GM18505 (cell line): ENCODE measurements at regions not wholly inside any gene's neighbourhood (a gene's known extent, or its start where the extent isn't known, plus 50 kb on each side); places are given as distances from the start of the nearest gene placed in this dataset.
"Not testable (repeated sequence)": the region's sequence is repeated elsewhere in the genome, so short reads cannot be mapped to it uniquely, and the experiment has no call there.

Source experiments
- ATAC-seq: cut with Tn5 transposase; IDR thresholded peaks from one replicate; pipeline ENCODE4 v1.9.1; 2021; ENCODE audit not compliant: unreplicated experiment
- POLR2A ChIP-seq: IDR thresholded peaks from 4 replicates; pipeline ENCODE4 v1.6.1; 2011; ENCODE audit warnings: borderline replicate concordance; ENCODE audit not compliant: insufficient read depth, insufficient read length; ENCODE audit errors: extremely low read depth

- ATAC-seq, result not testable (repeated sequence)
Measured at GRCh38 chr4:189731989-189732388, 208.7 kb upstream of the FRG1 start.

- not testable (repeated sequence) for ATAC-seq
Measured at GRCh38 chr4:189733507-189733906, 207.2 kb upstream of the FRG1 start.

DNA sequence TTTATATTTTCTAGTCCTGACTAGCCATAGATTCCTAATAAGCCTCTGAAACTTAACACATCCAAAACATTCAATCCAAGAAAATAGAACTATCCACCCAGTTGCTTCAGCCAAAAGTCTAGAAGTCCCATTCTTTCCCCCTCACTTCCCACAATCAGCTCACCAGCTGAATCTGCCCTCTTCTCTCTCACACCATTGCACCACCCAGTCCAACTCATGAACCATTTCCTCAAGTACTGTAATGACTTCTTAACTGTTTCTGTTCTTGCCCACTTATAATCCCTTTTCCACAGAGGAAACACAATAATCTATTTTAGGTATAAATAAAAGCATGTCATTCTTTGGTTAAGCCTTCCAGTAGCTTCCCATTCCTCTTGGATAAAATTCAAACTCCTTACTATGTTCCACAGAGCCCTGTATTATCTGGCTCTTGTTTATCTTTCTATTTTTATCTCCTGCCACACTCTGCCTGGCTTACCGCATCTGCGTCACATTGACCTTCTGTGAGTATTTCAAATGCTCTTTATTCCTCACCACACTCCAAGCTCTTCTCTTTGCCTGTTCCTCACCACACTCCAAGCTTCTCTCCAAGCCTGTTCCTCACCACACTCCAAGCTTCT, 205.9 kb upstream of the FRG1 start:
- not testable (repeated sequence) for ATAC-seq

DNA sequence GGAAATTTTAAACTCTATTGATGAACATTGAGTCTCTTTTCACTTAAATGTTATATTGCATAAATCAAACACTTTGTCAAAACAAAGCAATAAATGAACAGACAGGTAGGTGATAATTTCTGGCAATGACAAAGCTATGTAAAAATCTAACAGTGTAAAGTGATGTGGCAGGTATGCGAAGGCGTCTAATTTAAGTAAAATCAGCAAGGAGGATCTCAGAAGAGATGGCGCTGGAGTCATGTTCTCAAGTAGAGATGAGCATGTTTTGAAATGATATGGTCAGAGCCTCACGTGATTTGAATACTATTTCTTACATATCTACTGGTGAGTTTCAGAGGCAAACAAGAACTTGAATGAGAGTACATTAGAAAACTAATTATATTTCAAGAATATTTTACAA, 204.0 kb upstream of the FRG1 start:
- ATAC-seq, result not testable (repeated sequence)

- not testable (repeated sequence) for ATAC-seq
Measured at GRCh38 chr4:189740118-189740517, 200.6 kb upstream of the FRG1 start.

DNA sequence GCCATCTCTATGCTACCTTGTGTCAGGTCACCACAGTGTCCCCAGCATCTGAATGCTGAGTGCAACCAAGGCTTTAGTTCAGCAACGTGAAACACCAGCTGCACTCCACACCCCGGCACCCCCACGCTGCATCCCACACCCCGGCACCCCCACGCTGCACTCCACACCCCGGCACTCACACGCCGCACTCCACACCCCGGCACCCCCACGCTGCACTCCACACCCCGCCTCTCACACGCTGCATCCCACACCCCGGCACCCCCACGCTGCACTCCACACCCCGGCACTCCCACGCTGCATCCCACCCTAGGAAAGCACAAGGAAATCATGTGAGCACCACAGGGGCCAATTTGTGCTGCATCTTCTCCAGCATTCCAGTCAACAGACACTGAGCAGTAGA, 199.8 kb upstream of the FRG1 start:
- ATAC-seq, result no peak
- TF ChIP-seq POLR2A, result no peak

DNA sequence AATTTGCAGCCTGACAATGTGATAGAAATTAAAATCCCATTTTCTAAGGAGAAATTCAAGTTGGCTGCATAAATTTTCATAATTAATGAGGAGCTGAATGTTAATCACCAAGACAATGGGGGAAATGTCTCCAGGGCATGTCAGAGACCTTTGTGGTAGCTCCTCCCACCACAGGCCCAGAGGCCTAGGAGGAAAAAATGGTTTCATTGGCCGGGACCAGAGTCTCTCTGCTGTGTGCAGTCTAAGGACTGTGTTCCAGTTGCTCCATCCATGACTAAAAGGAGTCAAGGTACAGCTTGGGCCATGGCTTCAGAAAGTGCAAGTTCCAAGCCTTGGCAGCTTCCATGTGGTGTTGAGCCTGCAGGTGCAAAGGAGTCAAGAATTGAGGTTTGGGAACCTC, 187.6 kb upstream of the FRG1 start:
- not testable (repeated sequence) for ATAC-seq

DNA sequence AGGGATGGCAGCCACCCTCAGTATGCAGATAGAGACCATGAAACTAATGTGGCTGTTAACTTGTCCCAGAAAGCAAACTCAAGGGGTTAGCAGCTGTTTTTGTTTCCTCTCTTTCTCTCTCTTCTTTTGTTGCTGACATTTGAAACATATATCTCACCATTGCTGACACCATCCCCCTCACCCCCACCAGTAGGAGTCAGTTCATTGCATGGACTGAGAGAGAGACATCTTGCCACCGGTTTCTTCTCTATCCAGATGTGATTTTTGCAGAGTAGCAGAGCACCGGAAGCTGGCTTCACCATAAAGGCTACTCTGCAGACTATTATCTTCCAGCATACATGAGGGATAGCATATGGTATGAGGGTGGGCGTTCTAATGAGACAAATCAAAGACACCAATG, 177.1 kb upstream of the FRG1 start:
- no peak for ATAC-seq
- TF ChIP-seq POLR2A, result no peak

- no peak for ATAC-seq
- no peak for TF ChIP-seq POLR2A
Measured at GRCh38 chr4:189765301-189765700, 175.4 kb upstream of the FRG1 start.

DNA sequence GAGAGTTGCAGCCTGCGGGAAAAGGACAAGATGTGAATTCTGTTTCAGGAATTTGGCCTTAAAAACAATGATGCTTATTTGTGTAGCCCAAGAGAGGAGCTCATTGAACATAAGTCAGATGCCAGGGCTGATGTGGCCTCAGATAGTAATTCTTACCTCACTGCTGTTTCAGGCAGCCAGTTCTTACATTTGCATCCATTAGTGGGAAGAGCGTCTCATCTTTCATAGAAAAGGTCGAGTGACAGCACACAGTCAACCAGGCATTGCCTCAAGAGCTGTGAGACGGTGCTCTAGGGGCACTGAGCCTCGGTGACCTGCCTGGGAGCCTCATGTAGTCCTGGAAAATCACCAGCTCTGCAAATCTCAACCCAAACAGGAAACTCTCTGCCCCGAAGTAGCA, 174.9 kb upstream of the FRG1 start:
- no peak for ATAC-seq
- TF ChIP-seq POLR2A, result no peak

GRCh38 chr4:189767941-189768340, 172.7 kb upstream of the FRG1 start:
- TF ChIP-seq POLR2A, result no peak
- ATAC-seq, result no peak

GRCh38 chr4:189769131-189769530, 171.5 kb upstream of the FRG1 start:
- TF ChIP-seq POLR2A, result no peak
- ATAC-seq, result no peak

- no peak for TF ChIP-seq POLR2A
- ATAC-seq, result no peak
Measured at GRCh38 chr4:189771696-189772361, 168.8 kb upstream of the FRG1 start.

DNA sequence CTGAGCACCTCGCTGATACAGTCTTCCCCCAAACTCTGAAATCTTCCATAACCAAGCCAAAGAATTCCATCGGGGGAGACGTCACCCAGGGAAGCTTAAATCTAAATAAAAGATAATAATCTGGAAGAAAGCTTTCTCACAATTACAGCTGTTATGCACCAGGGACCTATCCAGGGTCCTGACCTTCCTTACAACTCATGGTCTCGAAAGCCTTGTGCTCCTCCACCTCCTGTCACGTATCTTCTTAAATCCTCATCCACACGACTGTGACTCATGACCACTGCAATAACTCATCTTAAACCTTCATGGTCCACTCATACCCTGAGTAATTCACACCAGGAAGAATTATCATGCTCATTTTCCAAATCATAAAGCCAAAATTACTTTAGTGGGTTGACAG, 166.8 kb upstream of the FRG1 start:
- TF ChIP-seq POLR2A, result no peak
- ATAC-seq, result no peak

DNA sequence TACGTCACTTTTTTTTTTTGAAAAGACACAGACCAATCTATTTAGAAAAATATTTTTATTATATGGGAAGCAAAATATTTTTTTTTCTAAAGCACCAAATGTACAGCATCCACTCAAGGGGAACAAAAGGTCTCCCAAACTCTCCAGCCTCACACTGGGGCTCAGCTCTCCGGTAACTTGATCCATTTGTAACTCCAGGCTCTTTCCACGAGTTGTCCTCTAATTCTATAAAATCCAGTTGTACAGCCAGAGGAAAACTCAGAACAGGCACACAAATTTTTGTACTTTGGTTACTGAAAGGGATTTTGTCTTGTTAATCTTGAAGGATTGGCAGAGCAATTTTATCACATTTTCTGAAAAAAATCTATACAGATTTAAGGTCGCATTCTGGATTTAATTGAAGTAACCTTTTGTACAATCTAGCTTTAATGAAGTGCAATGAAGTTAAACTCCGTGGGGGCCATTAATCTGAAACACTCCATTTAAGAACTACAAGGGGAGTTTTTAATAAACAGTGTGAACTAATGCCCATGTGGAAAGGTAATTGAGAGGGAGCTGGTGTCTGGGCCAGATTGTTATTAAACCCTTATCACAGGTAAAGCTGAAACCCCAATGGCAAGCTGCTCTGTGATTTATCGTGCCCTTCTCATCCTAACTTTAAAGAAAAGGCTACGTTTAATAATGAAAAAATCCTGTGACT, 161.2 kb upstream of the FRG1 start:
- no peak for ATAC-seq
- no peak for TF ChIP-seq POLR2A
